ENCODE measurements at regions not wholly inside any gene's neighbourhood (a gene's known extent, or its start where the extent isn't known, plus 50 kb on each side); places are given as distances from the start of the nearest gene placed in this dataset.
"Not testable (repeated sequence)": the region's sequence is repeated elsewhere in the genome, so short reads cannot be mapped to it uniquely, and the experiment has no call there.

DNA sequence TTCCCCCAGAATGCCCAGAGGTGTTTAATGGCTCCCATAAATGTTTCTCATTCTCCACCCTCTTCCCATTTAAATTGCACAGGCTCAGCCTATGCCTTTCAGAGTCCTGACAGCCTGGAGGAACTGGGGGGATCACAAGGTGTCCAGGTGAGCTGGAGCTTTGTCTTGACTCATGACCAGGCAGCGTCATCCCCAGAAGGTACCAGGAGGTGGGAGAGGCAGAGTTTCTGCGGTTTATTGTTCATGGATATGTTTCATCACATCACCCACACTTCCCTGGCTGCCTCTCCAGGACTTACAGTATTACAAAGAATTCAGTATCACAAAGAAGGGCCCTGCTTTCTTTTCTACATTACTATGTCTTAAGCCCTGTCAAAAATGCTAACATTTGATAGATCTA, 103.2 kb upstream of the GALNT18 start:
- H3K9ac ChIP-seq (ENCODE audit: low read depth in 1 of 3, low read length in 3 of 3), result no peak overlapping the region
- no peak overlapping the region for H3K27ac ChIP-seq (ENCODE audit: low read depth, low read length)
- H3K36me3 ChIP-seq (ENCODE audit: control insufficient read depth in 3 of 3, insufficient read depth in 3 of 3, low read length in 3 of 3), result no peaks in the 10 kb centered on the region
- H3K4me1 ChIP-seq (ENCODE audit: control insufficient read depth in 3 of 3, insufficient read depth in 3 of 3, low read length in 3 of 3), result no peaks in the 10 kb centered on the region
- no peaks in the 10 kb centered on the region for H3K9me3 ChIP-seq (ENCODE audit: control insufficient read depth in 3 of 3, low read length in 3 of 3)
- no peaks in the 10 kb centered on the region for H3K27me3 ChIP-seq (ENCODE audit: control insufficient read depth in 3 of 3, insufficient read depth in 3 of 3, low read length in 3 of 3)
- no peak overlapping the region for H3K4me3 ChIP-seq (ENCODE audit: low read length in 3 of 3)

DNA sequence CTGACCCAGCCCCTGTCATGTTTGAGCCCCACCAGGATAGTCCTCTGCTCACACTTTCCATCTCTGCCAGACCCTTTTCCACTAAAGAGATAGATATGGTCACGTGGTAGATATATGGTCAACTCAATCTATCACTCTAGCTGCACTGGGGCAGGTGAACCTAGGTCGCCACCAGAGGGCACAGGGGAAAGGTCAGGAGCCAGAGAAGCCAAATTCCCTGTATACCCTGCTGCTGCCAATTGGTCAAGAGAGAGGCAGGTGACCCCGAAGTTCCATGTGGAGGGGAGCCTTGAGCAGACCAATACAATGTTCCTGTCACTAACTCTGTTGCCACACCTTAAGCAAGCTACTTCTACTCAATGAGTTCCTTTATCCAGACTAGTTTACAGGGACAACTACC, 101.1 kb upstream of the GALNT18 start:
- Histone ChIP-seq H3K4me3 (ENCODE audit: low read length in 3 of 3) (no peak overlapping the region), H3K9ac (ENCODE audit: low read depth in 1 of 3, low read length in 3 of 3) (no peak overlapping the region), H3K4me1 (ENCODE audit: control insufficient read depth in 3 of 3, insufficient read depth in 3 of 3, low read length in 3 of 3) (no peaks in the 10 kb centered on the region), H3K9me3 (ENCODE audit: control insufficient read depth in 3 of 3, low read length in 3 of 3) (no peaks in the 10 kb centered on the region), H3K27ac (ENCODE audit: low read depth, low read length) (no peak overlapping the region), H3K27me3 (ENCODE audit: control insufficient read depth in 3 of 3, insufficient read depth in 3 of 3, low read length in 3 of 3) (no peaks in the 10 kb centered on the region), H3K36me3 (ENCODE audit: control insufficient read depth in 3 of 3, insufficient read depth in 3 of 3, low read length in 3 of 3) (no peaks in the 10 kb centered on the region)

DNA sequence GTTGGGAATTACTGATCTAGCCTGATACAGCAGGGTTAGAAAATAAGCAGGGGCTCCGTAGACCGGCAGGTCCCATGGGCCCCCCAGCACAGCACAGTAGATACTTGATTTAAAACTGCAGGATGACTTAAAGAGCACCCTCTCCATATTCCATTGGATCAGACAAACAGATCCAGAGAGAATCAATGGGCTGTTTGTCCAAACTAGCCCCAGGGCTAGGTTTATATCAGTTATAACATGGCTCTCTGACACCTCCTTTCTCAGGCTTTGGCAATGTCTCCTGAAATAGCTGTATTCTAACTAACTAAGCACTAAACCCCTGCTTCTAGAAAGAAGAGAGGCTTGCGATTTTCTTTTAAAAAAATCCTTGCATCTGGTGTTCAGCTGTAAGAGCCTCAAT, 100.4 kb upstream of the GALNT18 start:
- Histone ChIP-seq H3K4me1 (ENCODE audit: control insufficient read depth in 3 of 3, insufficient read depth in 3 of 3, low read length in 3 of 3) (peaks cover 0 to 3% (median 0%) of the 10 kb centered on the region in 3 donors), H3K36me3 (ENCODE audit: control insufficient read depth in 3 of 3, insufficient read depth in 3 of 3, low read length in 3 of 3) (no peaks in the 10 kb centered on the region), H3K4me3 (ENCODE audit: low read length in 3 of 3) (no peak overlapping the region), H3K9me3 (ENCODE audit: control insufficient read depth in 3 of 3, low read length in 3 of 3) (no peaks in the 10 kb centered on the region), H3K27me3 (ENCODE audit: control insufficient read depth in 3 of 3, insufficient read depth in 3 of 3, low read length in 3 of 3) (no peaks in the 10 kb centered on the region), H3K9ac (ENCODE audit: low read depth in 1 of 3, low read length in 3 of 3) (no peak overlapping the region), H3K27ac (ENCODE audit: low read depth, low read length) (no peak overlapping the region)

DNA sequence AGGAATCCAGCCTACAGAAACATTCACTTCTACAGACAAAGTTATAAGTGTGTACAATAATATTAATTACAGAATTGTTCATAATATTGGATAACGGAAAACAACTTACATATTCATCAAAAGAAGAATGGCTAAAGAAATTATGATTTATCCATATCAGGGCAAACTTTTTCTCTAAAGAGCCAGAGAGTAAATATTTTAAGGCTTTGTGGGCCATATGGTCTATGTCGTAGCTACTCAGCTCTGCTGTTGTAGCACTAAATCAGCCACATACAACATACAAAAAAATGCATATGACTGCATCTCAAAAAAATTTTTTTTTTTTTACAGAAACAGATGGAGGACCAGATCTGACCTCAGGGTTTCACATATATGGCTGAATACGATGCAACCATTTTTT, 96.7 kb upstream of the GALNT18 start:
- H3K4me3 ChIP-seq (ENCODE audit: low read length in 3 of 3), result no peak overlapping the region
- H3K36me3 ChIP-seq (ENCODE audit: control insufficient read depth in 3 of 3, insufficient read depth in 3 of 3, low read length in 3 of 3), result no peaks in the 10 kb centered on the region
- no peaks in the 10 kb centered on the region for H3K9me3 ChIP-seq (ENCODE audit: control insufficient read depth in 3 of 3, low read length in 3 of 3)
- no peak overlapping the region for H3K27ac ChIP-seq (ENCODE audit: low read depth, low read length)
- H3K4me1 ChIP-seq (ENCODE audit: control insufficient read depth in 3 of 3, insufficient read depth in 3 of 3, low read length in 3 of 3), result peaks cover 0 to 3% (median 0%) of the 10 kb centered on the region in 3 donors
- no peak overlapping the region for H3K9ac ChIP-seq (ENCODE audit: low read depth in 1 of 3, low read length in 3 of 3)
- H3K27me3 ChIP-seq (ENCODE audit: control insufficient read depth in 3 of 3, insufficient read depth in 3 of 3, low read length in 3 of 3), result no peaks in the 10 kb centered on the region

DNA sequence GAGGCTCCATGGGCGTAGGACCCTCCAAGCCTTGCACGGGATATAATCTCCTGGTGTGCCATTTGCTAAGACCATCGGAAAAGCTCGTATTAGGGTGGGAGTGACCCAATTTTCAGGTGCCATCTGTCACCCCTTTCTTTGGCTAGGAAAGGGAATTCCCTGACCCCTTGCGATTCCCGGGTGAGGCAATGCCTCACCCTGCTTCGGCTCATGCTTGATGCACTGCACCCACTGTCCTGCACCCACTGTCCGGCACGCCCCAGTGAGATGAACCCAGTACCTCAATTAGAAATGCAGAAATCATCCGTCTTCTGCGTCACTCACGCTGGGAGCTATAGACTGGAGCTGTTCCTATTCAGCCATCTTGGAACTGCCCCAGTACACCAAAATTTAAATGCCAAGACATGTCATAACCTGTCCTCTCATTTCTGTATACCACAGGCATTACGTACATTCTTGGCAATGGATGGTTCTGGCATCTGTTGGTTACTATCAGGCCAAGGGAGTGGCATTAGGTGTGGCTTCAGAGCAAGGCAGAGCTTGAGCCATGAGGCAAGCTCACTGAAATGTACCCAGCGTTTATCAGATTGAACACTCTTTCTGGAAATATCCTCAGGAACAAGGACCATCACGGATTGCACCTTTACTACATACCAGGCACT, 95.4 kb upstream of the GALNT18 start:
- H3K4me3 ChIP-seq (ENCODE audit: low read length in 3 of 3), result no peak overlapping the region
- no peak overlapping the region for H3K9ac ChIP-seq (ENCODE audit: low read depth in 1 of 3, low read length in 3 of 3)
- H3K4me1 ChIP-seq (ENCODE audit: control insufficient read depth in 3 of 3, insufficient read depth in 3 of 3, low read length in 3 of 3), result peaks cover 0 to 3% (median 0%) of the 10 kb centered on the region in 3 donors
- H3K27ac ChIP-seq (ENCODE audit: low read depth, low read length), result no peak overlapping the region
- no peaks in the 10 kb centered on the region for H3K9me3 ChIP-seq (ENCODE audit: control insufficient read depth in 3 of 3, low read length in 3 of 3)
- H3K27me3 ChIP-seq (ENCODE audit: control insufficient read depth in 3 of 3, insufficient read depth in 3 of 3, low read length in 3 of 3), result no peaks in the 10 kb centered on the region
- no peaks in the 10 kb centered on the region for H3K36me3 ChIP-seq (ENCODE audit: control insufficient read depth in 3 of 3, insufficient read depth in 3 of 3, low read length in 3 of 3)

DNA sequence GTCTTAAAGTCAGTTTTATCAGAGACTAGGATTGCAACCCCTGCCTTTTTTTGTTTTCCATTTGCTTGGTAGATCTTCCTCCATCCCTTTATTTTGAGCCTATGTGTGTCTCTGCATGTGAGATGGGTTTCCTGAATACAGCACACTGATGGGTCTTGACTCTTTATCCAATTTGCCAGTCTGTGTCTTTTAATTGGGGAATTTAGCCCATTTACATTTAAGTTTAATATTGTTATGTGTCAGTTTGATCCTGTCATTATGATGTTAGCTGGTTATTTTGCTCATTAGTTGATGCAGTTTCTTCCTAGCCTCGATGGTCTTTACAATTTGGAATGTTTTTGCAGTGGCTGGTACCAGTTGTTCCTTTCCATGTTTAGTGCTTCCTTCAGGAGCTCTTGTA, 93.3 kb upstream of the GALNT18 start:
- not testable (repeated sequence) for H3K27me3 ChIP-seq (ENCODE audit: control insufficient read depth in 3 of 3, insufficient read depth in 3 of 3, low read length in 3 of 3); H3K4me3 ChIP-seq (ENCODE audit: low read length in 3 of 3)

DNA sequence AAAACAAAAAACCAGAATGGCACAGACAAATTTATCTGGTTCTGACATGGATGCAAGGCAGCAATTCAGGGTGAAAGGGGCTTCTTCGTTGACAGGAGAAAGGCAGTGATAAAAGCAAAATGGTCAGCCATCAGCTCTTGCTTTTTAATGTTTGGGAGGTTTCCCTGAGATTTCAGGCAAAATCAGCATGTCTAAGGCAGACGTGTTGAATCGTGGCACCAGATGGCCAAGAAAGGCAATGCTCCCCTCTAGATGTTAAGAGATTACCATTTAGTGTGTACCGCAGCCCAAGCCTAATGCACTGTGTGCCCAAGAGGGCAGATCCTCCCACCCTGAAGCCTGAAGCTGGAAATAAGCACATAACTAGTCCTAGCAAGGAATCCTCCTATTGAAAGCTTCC, 88.8 kb upstream of the GALNT18 start:
- H3K4me3 ChIP-seq (ENCODE audit: low read length in 3 of 3), result no peak overlapping the region
- no peak overlapping the region for H3K27ac ChIP-seq (ENCODE audit: low read depth, low read length)
- H3K36me3 ChIP-seq (ENCODE audit: control insufficient read depth in 3 of 3, insufficient read depth in 3 of 3, low read length in 3 of 3), result no peaks in the 10 kb centered on the region
- H3K4me1 ChIP-seq (ENCODE audit: control insufficient read depth in 3 of 3, insufficient read depth in 3 of 3, low read length in 3 of 3), result peaks cover 0 to 7% (median 5%) of the 10 kb centered on the region in 3 donors
- no peak overlapping the region for H3K9ac ChIP-seq (ENCODE audit: low read depth in 1 of 3, low read length in 3 of 3)
- H3K27me3 ChIP-seq (ENCODE audit: control insufficient read depth in 3 of 3, insufficient read depth in 3 of 3, low read length in 3 of 3), result no peaks in the 10 kb centered on the region
- no peaks in the 10 kb centered on the region for H3K9me3 ChIP-seq (ENCODE audit: control insufficient read depth in 3 of 3, low read length in 3 of 3)

More for the DNA sequence above, 93.3 kb upstream of the GALNT18 start:
- not testable (repeated sequence) for H3K27ac ChIP-seq (ENCODE audit: low read depth, low read length); H3K9ac ChIP-seq (ENCODE audit: low read depth in 1 of 3, low read length in 3 of 3); H3K9me3 ChIP-seq (ENCODE audit: control insufficient read depth in 3 of 3, low read length in 3 of 3); H3K4me1 ChIP-seq (ENCODE audit: control insufficient read depth in 3 of 3, insufficient read depth in 3 of 3, low read length in 3 of 3); H3K36me3 ChIP-seq (ENCODE audit: control insufficient read depth in 3 of 3, insufficient read depth in 3 of 3, low read length in 3 of 3)

DNA sequence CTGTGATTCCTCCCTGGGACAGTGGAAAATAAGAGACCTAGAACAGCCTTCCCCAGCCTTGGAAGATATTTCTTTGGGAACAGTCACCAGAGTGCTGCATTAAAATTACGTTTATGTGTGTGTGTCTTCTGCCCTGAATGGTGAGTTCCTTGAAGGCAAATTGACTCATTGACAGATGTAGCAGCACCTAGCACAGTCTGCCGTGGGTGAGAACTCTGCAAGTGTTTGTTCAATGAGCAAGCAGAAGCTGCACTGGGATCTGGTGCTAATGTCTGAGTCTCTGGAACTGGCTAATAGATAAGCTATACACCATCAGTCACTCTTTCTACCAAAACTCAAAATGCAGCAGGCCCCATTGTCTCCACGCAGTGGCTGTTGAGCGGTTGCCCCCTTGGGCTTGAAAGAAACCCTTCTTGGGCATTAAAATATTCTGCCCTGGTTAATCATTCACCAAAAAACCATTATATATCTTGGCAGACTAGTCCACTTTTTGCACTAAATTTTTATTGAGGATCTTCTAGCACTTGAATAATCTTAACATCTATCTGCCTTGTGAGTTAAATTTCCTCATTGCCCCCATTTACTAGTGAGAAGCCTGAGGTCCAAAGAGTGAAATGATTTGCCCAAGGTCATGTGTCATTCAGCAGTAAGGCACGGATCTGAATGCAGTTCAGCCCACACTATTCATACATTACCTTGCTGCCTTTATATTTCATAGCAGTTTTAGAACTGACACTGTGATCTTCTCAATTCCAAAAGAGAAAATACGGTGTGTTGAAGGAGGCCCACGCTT, 87.8 kb upstream of the GALNT18 start:
- Histone ChIP-seq H3K27me3 (ENCODE audit: control insufficient read depth in 3 of 3, insufficient read depth in 3 of 3, low read length in 3 of 3) (no peaks in the 10 kb centered on the region), H3K36me3 (ENCODE audit: control insufficient read depth in 3 of 3, insufficient read depth in 3 of 3, low read length in 3 of 3) (no peaks in the 10 kb centered on the region), H3K9me3 (ENCODE audit: control insufficient read depth in 3 of 3, low read length in 3 of 3) (no peaks in the 10 kb centered on the region), H3K4me1 (ENCODE audit: control insufficient read depth in 3 of 3, insufficient read depth in 3 of 3, low read length in 3 of 3) (peaks cover 0 to 7% (median 5%) of the 10 kb centered on the region in 3 donors), H3K4me3 (ENCODE audit: low read length in 3 of 3) (no peak overlapping the region), H3K9ac (ENCODE audit: low read depth in 1 of 3, low read length in 3 of 3) (no peak overlapping the region), H3K27ac (ENCODE audit: low read depth, low read length) (no peak overlapping the region)

DNA sequence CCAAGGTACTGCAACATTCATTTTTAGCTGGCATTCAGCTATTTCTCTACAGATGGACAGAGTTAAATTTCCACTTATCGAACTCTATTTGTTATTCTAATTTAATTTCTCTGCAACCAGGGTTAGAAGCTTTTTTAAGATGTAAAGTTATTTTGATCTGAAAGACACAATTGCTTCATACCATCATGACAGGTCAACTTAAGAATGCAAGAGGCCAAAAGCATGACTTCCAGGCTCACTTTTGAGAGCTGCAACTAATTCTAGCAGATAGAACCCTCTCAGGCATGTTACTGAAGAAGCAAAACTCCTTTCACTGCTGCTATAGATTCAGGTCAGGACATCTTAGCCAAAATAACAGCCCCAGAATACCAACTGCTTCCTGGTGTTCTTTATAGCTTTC, 86.5 kb upstream of the GALNT18 start:
- no peaks in the 10 kb centered on the region for H3K9me3 ChIP-seq (ENCODE audit: control insufficient read depth in 3 of 3, low read length in 3 of 3)

DNA sequence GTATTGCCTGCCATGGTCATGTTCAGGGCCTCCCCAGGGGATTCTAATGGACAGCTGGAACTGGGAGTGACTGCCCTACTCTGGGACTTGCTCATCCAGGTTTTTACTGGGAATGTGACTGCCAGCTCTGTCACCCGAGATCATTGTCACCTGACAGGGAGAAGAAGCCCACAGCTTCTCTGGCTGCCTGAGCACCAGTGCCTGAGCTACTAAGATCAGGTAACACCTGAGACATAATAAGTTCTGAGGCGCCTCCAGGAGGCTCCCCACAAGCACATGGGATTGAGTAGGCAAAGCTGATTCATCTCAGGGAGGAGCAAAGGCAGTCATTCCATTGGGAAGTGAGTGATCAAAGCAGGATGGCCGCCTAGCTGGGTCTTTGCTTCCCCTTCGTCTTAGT, 84.2 kb upstream of the GALNT18 start:
- Histone ChIP-seq H3K9ac (ENCODE audit: low read depth in 1 of 3, low read length in 3 of 3) (no peak overlapping the region), H3K4me1 (ENCODE audit: control insufficient read depth in 3 of 3, insufficient read depth in 3 of 3, low read length in 3 of 3) (peaks cover 4 to 11% (median 6%) of the 10 kb centered on the region in 3 donors), H3K27ac (ENCODE audit: low read depth, low read length) (no peak overlapping the region), H3K36me3 (ENCODE audit: control insufficient read depth in 3 of 3, insufficient read depth in 3 of 3, low read length in 3 of 3) (no peaks in the 10 kb centered on the region), H3K27me3 (ENCODE audit: control insufficient read depth in 3 of 3, insufficient read depth in 3 of 3, low read length in 3 of 3) (no peaks in the 10 kb centered on the region), H3K9me3 (ENCODE audit: control insufficient read depth in 3 of 3, low read length in 3 of 3) (no peaks in the 10 kb centered on the region), H3K4me3 (ENCODE audit: low read length in 3 of 3) (no peak overlapping the region)

More for the DNA sequence above, 86.5 kb upstream of the GALNT18 start:
- Histone ChIP-seq H3K27ac (ENCODE audit: low read depth, low read length) (no peak overlapping the region), H3K4me1 (ENCODE audit: control insufficient read depth in 3 of 3, insufficient read depth in 3 of 3, low read length in 3 of 3) (peaks cover 0 to 7% (median 5%) of the 10 kb centered on the region in 3 donors), H3K4me3 (ENCODE audit: low read length in 3 of 3) (no peak overlapping the region), H3K9ac (ENCODE audit: low read depth in 1 of 3, low read length in 3 of 3) (no peak overlapping the region), H3K36me3 (ENCODE audit: control insufficient read depth in 3 of 3, insufficient read depth in 3 of 3, low read length in 3 of 3) (no peaks in the 10 kb centered on the region), H3K27me3 (ENCODE audit: control insufficient read depth in 3 of 3, insufficient read depth in 3 of 3, low read length in 3 of 3) (no peaks in the 10 kb centered on the region)

Data from skeletal muscle tissue (tissue), 3 donors.